IMR-90 (cell line): ENCODE measurements at regions not wholly inside any gene's neighbourhood (a gene's known extent, or its start where the extent isn't known, plus 50 kb on each side); places are given as distances from the start of the nearest gene placed in this dataset.

Source experiments
- ATAC-seq: fragments of 200-7000 bp; cut with Tn5 transposase; 2 replicates; pipeline ENCODE4 v1.9.1; 2020; ENCODE audit warnings: low read depth, mild to moderate bottlenecking, moderate library complexity
- BruUV-seq: library from RNA; stranded (reverse); fragments of 400-500 nt; replicated peaks from 2 replicates; lab custom pipeline; 2021; lab: Mats Ljungman, UMichigan
- CTCF ChIA-PET: fragments of 300-600 bp; formaldehyde crosslinking; extraction: SDS; loops from one replicate; lab custom pipeline; 2021; ENCODE audit warnings: antibody characterized with exemption; lab: Yijun Ruan, JAX
- POLR2A ChIA-PET: fragments of 300-600 bp; sonication (Branson Sonifier 250); formaldehyde crosslinking; loops from one replicate; lab custom pipeline; 2022; ENCODE audit warnings: antibody characterized with exemption; ENCODE audit not compliant: unreplicated experiment; lab: Charles Lee
- DNase-seq: peaks from one replicate; pipeline ENCODE4 v3.0.0; 2013
- H2AFZ ChIP-seq: replicated peaks from 2 replicates; pipeline ENCODE3; 2013; ENCODE audit warnings: low read length, mild to moderate bottlenecking; ENCODE audit not compliant: poor library complexity
- H2AK5ac ChIP-seq: 2 replicates; pipeline ENCODE4 v1.6.1; 2013; ENCODE audit warnings: low read depth, low read length, inconsistent platforms
- H2AK9ac ChIP-seq: replicated peaks from 2 replicates; pipeline ENCODE3; 2013; ENCODE audit warnings: mild to moderate bottlenecking, low read depth, low read length, moderate library complexity; ENCODE audit not compliant: poor library complexity
- H2BK120ac ChIP-seq: 2 replicates; pipeline ENCODE4 v1.6.1; 2013; ENCODE audit warnings: low read depth, low read length, inconsistent platforms
- H2BK15ac ChIP-seq: 3 replicates; pipeline ENCODE4 v1.6.1; 2013; ENCODE audit warnings: low read depth, low read length, inconsistent platforms
- H2BK20ac ChIP-seq: 2 replicates; pipeline ENCODE4 v1.6.1; 2013; ENCODE audit warnings: low read depth, mild to moderate bottlenecking, inconsistent platforms, low read length, moderate library complexity
- H2BK5ac ChIP-seq: 2 replicates; pipeline ENCODE4 v1.6.1; 2013; ENCODE audit warnings: mild to moderate bottlenecking, low read depth, low read length, inconsistent platforms; ENCODE audit not compliant: poor library complexity, severe bottlenecking
- H3K14ac ChIP-seq: replicated peaks from 2 replicates; pipeline ENCODE4 v1.6.1; 2013; ENCODE audit warnings: low read depth, low read length, inconsistent platforms
- H3K18ac ChIP-seq: 2 replicates; pipeline ENCODE4 v1.6.1; 2013; ENCODE audit warnings: low read depth, low read length, control low read depth
- H3K23ac ChIP-seq: 2 replicates; pipeline ENCODE4 v1.6.1; 2013; ENCODE audit warnings: low read depth, low read length, inconsistent platforms
- H3K27ac ChIP-seq: 2 replicates; pipeline ENCODE4 v1.5.1; 2013; ENCODE audit warnings: mild to moderate bottlenecking, control low read depth, low read length; ENCODE audit not compliant: insufficient read depth
- H3K27me3 ChIP-seq: 2 replicates; pipeline ENCODE4 v1.6.1; 2013; ENCODE audit warnings: low read length; ENCODE audit not compliant: control insufficient read depth, insufficient read depth
- H3K36me3 ChIP-seq: 2 replicates; pipeline ENCODE4 v1.6.1; 2013; ENCODE audit warnings: low read length, mixed read lengths; ENCODE audit not compliant: control insufficient read depth, insufficient read depth
- H3K4ac ChIP-seq: 2 replicates; pipeline ENCODE4 v1.6.1; 2013; ENCODE audit warnings: low read depth, low read length, inconsistent platforms
- H3K4me1 ChIP-seq: 2 replicates; pipeline ENCODE4 v1.6.1; 2013; ENCODE audit warnings: low read length, mixed read lengths; ENCODE audit not compliant: control insufficient read depth, insufficient read depth
- H3K4me2 ChIP-seq: 2 replicates; pipeline ENCODE4 v1.6.1; 2013; ENCODE audit warnings: low read depth, mild to moderate bottlenecking, control low read depth, low read length, moderate library complexity
- H3K4me3 ChIP-seq: 2 replicates; pipeline ENCODE4 v1.5.1; 2013; ENCODE audit warnings: low read depth, mild to moderate bottlenecking, control low read depth, low read length, moderate library complexity; ENCODE audit not compliant: insufficient read depth
- H3K56ac ChIP-seq: 2 replicates; pipeline ENCODE4 v1.6.1; 2013; ENCODE audit warnings: low read length, inconsistent platforms; ENCODE audit not compliant: insufficient read depth; ENCODE audit errors: extremely low read depth
- H3K79me1 ChIP-seq, 2 experiments: 2 replicates each; pipeline ENCODE4 v1.6.1; 2013; ENCODE audit warnings: low read length in 2 of 2, inconsistent platforms in 1 of 2, low read depth in 1 of 2
- H3K9ac ChIP-seq: 2 replicates; pipeline ENCODE4 v1.6.1; 2013; ENCODE audit warnings: low read depth, low read length, control low read depth
- H3K9me1 ChIP-seq: 2 replicates; pipeline ENCODE4 v1.6.1; 2013; ENCODE audit warnings: low read length, inconsistent platforms; ENCODE audit not compliant: insufficient read depth
- H3K9me3 ChIP-seq: 2 replicates; pipeline ENCODE4 v1.6.1; 2013; ENCODE audit warnings: low read length; ENCODE audit not compliant: control insufficient read depth, insufficient read depth
- H4K20me1 ChIP-seq: 2 replicates; pipeline ENCODE4 v1.6.1; 2013; ENCODE audit warnings: low read length, inconsistent platforms; ENCODE audit not compliant: insufficient read depth
- H4K5ac ChIP-seq: 2 replicates; pipeline ENCODE4 v1.6.1; 2013; ENCODE audit warnings: mild to moderate bottlenecking, low read depth, low read length, control low read depth
- H4K8ac ChIP-seq, 2 experiments: 2 replicates each; pipeline ENCODE4 v1.6.1; 2013; ENCODE audit warnings: low read depth in 2 of 2, low read length in 2 of 2, control low read depth in 1 of 2, inconsistent platforms in 1 of 2
- H4K91ac ChIP-seq: 2 replicates; pipeline ENCODE4 v1.6.1; 2013; ENCODE audit warnings: low read depth, low read length, inconsistent platforms; ENCODE audit not compliant: insufficient read depth
- BHLHE40 ChIP-seq: fragments of 150-350 bp; IDR thresholded peaks from 2 replicates; pipeline ENCODE4 v1.6.1; 2016; ENCODE audit warnings: mild to moderate bottlenecking, low read depth, low read length
- CEBPB ChIP-seq: IDR thresholded peaks from 2 replicates; pipeline ENCODE4 v1.6.1; 2012; ENCODE audit warnings: low read depth, low read length, improper control_type of control experiment
- CHD1 ChIP-seq: IDR thresholded peaks from 2 replicates; pipeline ENCODE4 v1.6.1; 2012; ENCODE audit warnings: low read depth, low read length, improper control_type of control experiment
- FOS ChIP-seq: fragments of 150-350 bp; IDR thresholded peaks from 2 replicates; pipeline ENCODE4 v1.6.1; 2016; ENCODE audit warnings: low read depth, low read length
- MAFK ChIP-seq: IDR thresholded peaks from 2 replicates; pipeline ENCODE4 v1.6.1; 2012; ENCODE audit warnings: low read depth, low read length, improper control_type of control experiment
- MAZ ChIP-seq: IDR thresholded peaks from 2 replicates; pipeline ENCODE4 v1.6.1; 2012; ENCODE audit warnings: low read depth, mild to moderate bottlenecking, low read length, improper control_type of control experiment, moderate library complexity, borderline replicate concordance
- MXI1 ChIP-seq: IDR thresholded peaks from 2 replicates; pipeline ENCODE4 v1.6.1; 2012; ENCODE audit warnings: low read depth, mild to moderate bottlenecking, low read length, moderate library complexity, borderline replicate concordance
- NFE2L2 ChIP-seq: fragments of 150-350 bp; IDR thresholded peaks from 2 replicates; pipeline ENCODE4 v1.6.1; 2016; ENCODE audit warnings: low read depth, mild to moderate bottlenecking, low read length
- POLR2A ChIP-seq: IDR thresholded peaks from 2 replicates; pipeline ENCODE4 v1.6.1; 2012; ENCODE audit warnings: mild to moderate bottlenecking, low read depth, low read length
- RAD21 ChIP-seq: IDR thresholded peaks from 2 replicates; pipeline ENCODE4 v1.6.1; 2012; ENCODE audit warnings: low read length, improper control_type of control experiment
- RCOR1 ChIP-seq: IDR thresholded peaks from 2 replicates; pipeline ENCODE4 v1.6.1; 2012; ENCODE audit warnings: mild to moderate bottlenecking, low read length, improper control_type of control experiment; ENCODE audit not compliant: insufficient replicate concordance
- RFX5 ChIP-seq: IDR thresholded peaks from 2 replicates; pipeline ENCODE4 v1.8.0; 2012; ENCODE audit warnings: low read depth, mild to moderate bottlenecking, low read length, moderate library complexity
- SMC3 ChIP-seq: fragments of 150-350 bp; IDR thresholded peaks from 2 replicates; pipeline ENCODE4 v1.6.1; 2016; ENCODE audit warnings: low read depth, mild to moderate bottlenecking, antibody characterized with exemption, low read length, moderate library complexity
- WGBS, 2 experiments: methylation state at CpG; one replicate each; pipeline versions ENCODE4 v1.1.5 to v1.1.7; 2013; ENCODE audit warnings: missing lambda C conversion rate in 2 of 2; ENCODE audit not compliant: insufficient read length in 1 of 2; ENCODE audit errors: extremely low coverage in 2 of 2; 5-methylcytosine and 5-hydroxymethylcytosine counted together
- dilution Hi-C: fragments of 300-500 bp; cut with HindIII; formaldehyde crosslinking; loops from one replicate; pipeline ENCODE4 v1.14.3; 2018; ENCODE audit warnings: low sequenced_read_pairs; ENCODE audit not compliant: unreplicated experiment
- in situ Hi-C: fragments of 300-500 bp; cut with MboI; formaldehyde crosslinking; loops from 3 replicates; pipeline ENCODE4 v1.14.3; 2019; ENCODE audit warnings: low sequenced_read_pairs, inconsistent platforms, mixed read lengths
- intact Hi-C: fragments of 100-400 bp; cut with micrococcal nuclease; formaldehyde crosslinking; loops from 2 replicates; pipeline ENCODE4 v1.10.0; 2022
- TF ChIP-seq, protein P1 (sequence below): fragments of 150-350 bp; IDR thresholded peaks from 2 replicates; pipeline ENCODE4 v1.6.1; 2017; ENCODE audit warnings: mild to moderate bottlenecking, antibody characterized with exemption, low read length, low read depth
- TF ChIP-seq, protein P2 (sequence below): conservative IDR thresholded peaks from 2 replicates; pipeline ENCODE4 v1.5.1; 2012; ENCODE audit warnings: mild to moderate bottlenecking, low read depth, low read length, improper control_type of control experiment
- TF ChIP-seq, protein P3 (sequence below): fragments of 150-350 bp; IDR thresholded peaks from 2 replicates; pipeline ENCODE4 v1.6.1; 2016; ENCODE audit warnings: low read depth, mild to moderate bottlenecking, low read length, moderate library complexity, borderline replicate concordance

DNA sequence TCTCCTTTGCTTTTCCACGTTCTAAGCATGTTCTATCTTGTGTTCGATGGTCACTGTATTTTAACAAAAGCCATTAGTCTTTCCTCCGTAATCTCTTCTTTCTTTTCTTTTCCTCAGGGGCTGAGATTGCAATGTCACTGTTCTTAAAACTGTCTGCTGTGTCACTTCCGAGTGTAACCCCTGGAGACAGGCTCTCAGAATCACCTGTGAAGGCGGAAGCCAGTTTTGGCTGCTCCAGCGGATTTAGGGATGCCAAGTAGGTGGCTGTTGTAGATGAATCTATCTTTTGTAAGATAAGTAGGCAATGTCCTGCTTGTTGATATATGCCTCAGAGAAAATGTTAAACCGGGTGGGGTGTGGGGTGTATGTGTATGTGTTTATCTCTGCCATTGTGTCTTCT, 94.7 kb upstream of the L3MBTL4 start:
- Histone ChIP-seq H2BK20ac (no peak overlapping the region), H3K56ac (no peak overlapping the region), H2BK5ac (no peak overlapping the region), H2AK9ac (no peak overlapping the region), H3K4me1 (no peaks in the 10 kb centered on the region; the same call in 1 of the 2 replicates), H3K9ac (no peak overlapping the region), H3K14ac (no peak overlapping the region), H3K79me1 (no peaks in the 10 kb centered on the region), H2AK5ac (no peak overlapping the region), H3K9me3 (no peaks in the 10 kb centered on the region), H4K20me1 (no peaks in the 10 kb centered on the region), H3K9me1 (no peaks in the 10 kb centered on the region), H3K36me3 (no peaks in the 10 kb centered on the region), H3K23ac (no peak overlapping the region), H3K4me2 (no peak overlapping the region), H4K8ac (no peak overlapping the region), H3K4me3 (no peak overlapping the region), H4K91ac (no peak overlapping the region), H2AFZ (no peak overlapping the region), H2BK120ac (no peak overlapping the region), H3K27ac (no peak overlapping the region), H3K27me3 (no peaks in the 10 kb centered on the region), H3K18ac (no peak overlapping the region), H4K5ac (no peak overlapping the region), H2BK15ac (no peak overlapping the region), H3K4ac (no peak overlapping the region)
- in situ Hi-C loops: loop anchor here (25.0 kb wide), 1 partner anchor 647 kb away; no protein-coding TSS in a partner anchor
- WGBS, 2 experiments: 57% methylated on average over 1 of the region's 7 CpGs; no CpG with 5 or more reads in 1 of the 2 experiments
- ChIA-PET CTCF (no interaction called here), POLR2A (no interaction called here)
- TF ChIP-seq, protein P1, sequence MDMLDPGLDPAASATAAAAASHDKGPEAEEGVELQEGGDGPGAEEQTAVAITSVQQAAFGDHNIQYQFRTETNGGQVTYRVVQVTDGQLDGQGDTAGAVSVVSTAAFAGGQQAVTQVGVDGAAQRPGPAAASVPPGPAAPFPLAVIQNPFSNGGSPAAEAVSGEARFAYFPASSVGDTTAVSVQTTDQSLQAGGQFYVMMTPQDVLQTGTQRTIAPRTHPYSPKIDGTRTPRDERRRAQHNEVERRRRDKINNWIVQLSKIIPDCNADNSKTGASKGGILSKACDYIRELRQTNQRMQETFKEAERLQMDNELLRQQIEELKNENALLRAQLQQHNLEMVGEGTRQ: no peak
- TF ChIP-seq, protein P2, sequence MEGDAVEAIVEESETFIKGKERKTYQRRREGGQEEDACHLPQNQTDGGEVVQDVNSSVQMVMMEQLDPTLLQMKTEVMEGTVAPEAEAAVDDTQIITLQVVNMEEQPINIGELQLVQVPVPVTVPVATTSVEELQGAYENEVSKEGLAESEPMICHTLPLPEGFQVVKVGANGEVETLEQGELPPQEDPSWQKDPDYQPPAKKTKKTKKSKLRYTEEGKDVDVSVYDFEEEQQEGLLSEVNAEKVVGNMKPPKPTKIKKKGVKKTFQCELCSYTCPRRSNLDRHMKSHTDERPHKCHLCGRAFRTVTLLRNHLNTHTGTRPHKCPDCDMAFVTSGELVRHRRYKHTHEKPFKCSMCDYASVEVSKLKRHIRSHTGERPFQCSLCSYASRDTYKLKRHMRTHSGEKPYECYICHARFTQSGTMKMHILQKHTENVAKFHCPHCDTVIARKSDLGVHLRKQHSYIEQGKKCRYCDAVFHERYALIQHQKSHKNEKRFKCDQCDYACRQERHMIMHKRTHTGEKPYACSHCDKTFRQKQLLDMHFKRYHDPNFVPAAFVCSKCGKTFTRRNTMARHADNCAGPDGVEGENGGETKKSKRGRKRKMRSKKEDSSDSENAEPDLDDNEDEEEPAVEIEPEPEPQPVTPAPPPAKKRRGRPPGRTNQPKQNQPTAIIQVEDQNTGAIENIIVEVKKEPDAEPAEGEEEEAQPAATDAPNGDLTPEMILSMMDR: no peak
- TF ChIP-seq MAZ (no peak), BHLHE40 (no peak), CEBPB (no peak), MAFK (no peak), SMC3 (no peak), RAD21 (no peak), CHD1 (no peak), RCOR1 (no peak), RFX5 (no peak), NFE2L2 (no peak), MXI1 (no peak), POLR2A (no peak), FOS (no peak)
- TF ChIP-seq, protein P3, sequence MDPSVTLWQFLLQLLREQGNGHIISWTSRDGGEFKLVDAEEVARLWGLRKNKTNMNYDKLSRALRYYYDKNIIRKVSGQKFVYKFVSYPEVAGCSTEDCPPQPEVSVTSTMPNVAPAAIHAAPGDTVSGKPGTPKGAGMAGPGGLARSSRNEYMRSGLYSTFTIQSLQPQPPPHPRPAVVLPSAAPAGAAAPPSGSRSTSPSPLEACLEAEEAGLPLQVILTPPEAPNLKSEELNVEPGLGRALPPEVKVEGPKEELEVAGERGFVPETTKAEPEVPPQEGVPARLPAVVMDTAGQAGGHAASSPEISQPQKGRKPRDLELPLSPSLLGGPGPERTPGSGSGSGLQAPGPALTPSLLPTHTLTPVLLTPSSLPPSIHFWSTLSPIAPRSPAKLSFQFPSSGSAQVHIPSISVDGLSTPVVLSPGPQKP: no peak
- no TSS peak for BruUV-seq
- no peak for DNase-seq
- intact Hi-C loops: no loop called here
- dilution Hi-C loops: no loop called here
- ATAC-seq: no peak
